Neural cell (in vitro differentiated cells): ENCODE measurements at regions not wholly inside any gene's neighbourhood (a gene's known extent, or its start where the extent isn't known, plus 50 kb on each side); places are given as distances from the start of the nearest gene placed in this dataset.

Source experiments
- CTCF ChIP-seq: fragments of 450-650 bp; IDR thresholded peaks from 2 replicates; pipeline ENCODE4 v1.5.1; 2014; ENCODE audit warnings: antibody characterized with exemption, mild to moderate bottlenecking, moderate library complexity; ENCODE audit not compliant: poor library complexity, severe bottlenecking
- EZH2 ChIP-seq: fragments of 200-600, 300-800 bp; shearing (Covaris generic), sonication (generic); IDR thresholded peaks from 2 replicates; pipeline ENCODE4 v1.6.1; 2014; ENCODE audit warnings: antibody characterized with exemption, low read length, borderline replicate concordance, mild to moderate bottlenecking; ENCODE audit not compliant: insufficient read depth, poor library complexity, severe bottlenecking
- MXI1 ChIP-seq: fragments of 450-650 bp; conservative IDR thresholded peaks from 2 replicates; pipeline ENCODE4 v1.6.1; 2014; ENCODE audit warnings: antibody characterized with exemption, mild to moderate bottlenecking; ENCODE audit not compliant: poor library complexity, severe bottlenecking
- POLR2AphosphoS5 ChIP-seq: IDR thresholded peaks from 2 replicates; pipeline ENCODE4 v1.6.1; 2012
- REST ChIP-seq: IDR thresholded peaks from 2 replicates; pipeline ENCODE4 v1.6.1; 2012; ENCODE audit warnings: borderline replicate concordance
- SMC3 ChIP-seq: fragments of 450-650 bp; conservative IDR thresholded peaks from 2 replicates; pipeline ENCODE4 v1.6.1; 2014; ENCODE audit warnings: antibody characterized with exemption, mild to moderate bottlenecking, moderate library complexity; ENCODE audit not compliant: poor library complexity

GRCh38 chr3:18890449-18890848 is 257.9 kb upstream of the KCNH8 start:
- no peak for TF ChIP-seq POLR2AphosphoS5
- no peak for TF ChIP-seq EZH2
- no peak for TF ChIP-seq CTCF
- TF ChIP-seq MXI1 = no peak
- no peak for TF ChIP-seq REST
- no peak for TF ChIP-seq SMC3
